ENCODE measurements at regions not wholly inside any gene's neighbourhood (a gene's known extent, or its start where the extent isn't known, plus 50 kb on each side); places are given as distances from the start of the nearest gene placed in this dataset.
"Not testable (repeated sequence)": the region's sequence is repeated elsewhere in the genome, so short reads cannot be mapped to it uniquely, and the experiment has no call there.

DNA sequence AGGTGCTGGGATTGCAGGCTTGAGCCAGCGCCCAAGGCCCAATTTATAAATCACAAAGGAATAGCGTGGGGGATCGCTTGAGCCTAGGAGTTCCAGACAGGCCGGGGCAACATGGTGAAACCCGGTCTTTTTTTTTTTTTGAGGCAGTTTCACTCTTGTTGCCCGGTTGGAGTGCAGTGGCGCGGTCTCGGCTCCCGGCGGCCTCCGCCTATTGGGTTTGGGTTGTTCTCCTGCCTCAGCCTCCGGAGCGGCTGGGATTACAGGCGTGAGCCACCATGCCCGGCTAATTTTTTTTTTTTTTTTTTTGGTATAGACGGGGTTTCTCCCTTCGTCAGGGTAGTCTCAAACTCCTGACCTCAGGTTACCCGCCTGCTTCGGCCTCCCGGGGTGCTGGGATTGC is 65.0 kb downstream of the GOLGA6L7 start:
- TF ChIP-seq, protein P1, sequence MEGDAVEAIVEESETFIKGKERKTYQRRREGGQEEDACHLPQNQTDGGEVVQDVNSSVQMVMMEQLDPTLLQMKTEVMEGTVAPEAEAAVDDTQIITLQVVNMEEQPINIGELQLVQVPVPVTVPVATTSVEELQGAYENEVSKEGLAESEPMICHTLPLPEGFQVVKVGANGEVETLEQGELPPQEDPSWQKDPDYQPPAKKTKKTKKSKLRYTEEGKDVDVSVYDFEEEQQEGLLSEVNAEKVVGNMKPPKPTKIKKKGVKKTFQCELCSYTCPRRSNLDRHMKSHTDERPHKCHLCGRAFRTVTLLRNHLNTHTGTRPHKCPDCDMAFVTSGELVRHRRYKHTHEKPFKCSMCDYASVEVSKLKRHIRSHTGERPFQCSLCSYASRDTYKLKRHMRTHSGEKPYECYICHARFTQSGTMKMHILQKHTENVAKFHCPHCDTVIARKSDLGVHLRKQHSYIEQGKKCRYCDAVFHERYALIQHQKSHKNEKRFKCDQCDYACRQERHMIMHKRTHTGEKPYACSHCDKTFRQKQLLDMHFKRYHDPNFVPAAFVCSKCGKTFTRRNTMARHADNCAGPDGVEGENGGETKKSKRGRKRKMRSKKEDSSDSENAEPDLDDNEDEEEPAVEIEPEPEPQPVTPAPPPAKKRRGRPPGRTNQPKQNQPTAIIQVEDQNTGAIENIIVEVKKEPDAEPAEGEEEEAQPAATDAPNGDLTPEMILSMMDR (IDR thresholded peaks at IDR 0.05), result no peak
- ChIA-PET POLR2A (no interaction called here), CTCF (no interaction called here)
- Mint-ChIP-seq H3K4me1 (ENCODE audit: low read depth) (no peaks in the 10 kb centered on the region), H3K36me3 (ENCODE audit: low read depth) (no peaks in the 10 kb centered on the region), H3K27me3 (peaks cover 14% of the 10 kb centered on the region), H3K4me3 (no peak overlapping the region), H3K27ac (no peak overlapping the region), H3K9me3 (no peaks in the 10 kb centered on the region)
- DNase-seq (no peak), ATAC-seq (no peak)
- intact Hi-C loops (cut with micrococcal nuclease), result no loop called here

DNA sequence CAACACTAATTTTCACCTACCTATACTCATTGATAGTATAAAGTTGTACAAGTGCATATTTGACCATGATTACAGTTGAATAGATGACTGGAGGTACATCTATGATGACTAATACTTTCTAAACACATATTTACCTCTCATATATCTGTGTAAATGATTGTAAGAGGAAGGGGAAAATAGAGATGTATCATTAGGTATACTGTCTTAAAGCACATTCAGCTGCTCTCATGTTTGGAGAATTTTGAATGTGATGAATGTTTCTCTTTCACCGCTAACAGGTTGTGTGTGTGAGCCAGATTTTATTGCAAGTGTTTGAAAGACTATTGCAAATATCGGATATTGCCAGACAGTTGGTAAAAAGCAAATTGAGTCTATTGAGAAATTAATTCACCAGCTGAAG is 66.2 kb upstream of the GOLGA8M start:
- ATAC-seq; POLR2A ChIA-PET; H3K27me3 Mint-ChIP-seq; intact Hi-C loops (cut with micrococcal nuclease); H3K4me3 Mint-ChIP-seq; H3K9me3 Mint-ChIP-seq; DNase-seq; H3K4me1 Mint-ChIP-seq (ENCODE audit: low read depth); H3K36me3 Mint-ChIP-seq (ENCODE audit: low read depth); CTCF ChIA-PET; H3K27ac Mint-ChIP-seq: not testable (repeated sequence)

DNA sequence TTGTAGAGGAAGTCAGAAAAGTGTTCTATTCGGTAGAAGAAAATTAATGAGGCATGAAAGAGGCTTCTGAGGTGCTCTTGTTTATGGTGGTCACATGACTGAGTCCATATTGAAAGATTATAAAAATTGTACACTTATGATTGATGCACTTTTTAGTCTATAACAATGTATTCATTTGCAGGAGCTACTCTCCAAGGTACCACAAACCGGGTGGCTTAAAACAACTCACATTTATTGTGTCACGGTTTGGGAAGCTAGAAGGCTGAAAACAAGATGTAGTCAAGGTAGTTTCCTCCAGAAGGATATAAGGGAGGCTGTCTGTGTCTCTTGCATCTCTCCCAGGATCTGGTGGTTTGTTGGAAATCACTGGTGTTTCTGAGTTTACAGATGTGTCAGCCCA is 60.6 kb upstream of the GOLGA8M start:
- ATAC-seq; intact Hi-C loops (cut with micrococcal nuclease); H3K27ac Mint-ChIP-seq; H3K4me3 Mint-ChIP-seq; CTCF ChIA-PET; H3K4me1 Mint-ChIP-seq (ENCODE audit: low read depth); POLR2A ChIA-PET; H3K36me3 Mint-ChIP-seq (ENCODE audit: low read depth); H3K9me3 Mint-ChIP-seq; H3K27me3 Mint-ChIP-seq; DNase-seq: not testable (repeated sequence)

All from activated CD8-positive, alpha-beta T cell treated with anti-CD3 and anti-CD28 coated beads for 36 hours (primary cell).